ENCODE measurements at regions not wholly inside any gene's neighbourhood (a gene's known extent, or its start where the extent isn't known, plus 50 kb on each side); places are given as distances from the start of the nearest gene placed in this dataset.

GRCh38 chr7:81399471-81399870 lies 370.4 kb downstream of the HGF start:
- DNase-seq (ENCODE audit: low read depth in 1 of 2, low spot score in 2 of 2): no peak
- H3K14ac ChIP-seq (ENCODE audit: insufficient read length): no peak overlapping the region
- TF ChIP-seq PHF8 (conservative IDR thresholded peaks at IDR 0.05; ENCODE audit: low read depth, low read length): no peak
- no peak for TF ChIP-seq CEBPB (IDR thresholded peaks at IDR 0.05; ENCODE audit: low read depth, low read length)
- TF ChIP-seq GTF2F1 (IDR thresholded peaks at IDR 0.05; ENCODE audit: borderline replicate concordance, low read depth, low read length): no peak
- TF ChIP-seq EZH2 (IDR thresholded peaks at IDR 0.05; ENCODE audit: low read depth, low read length, severe bottlenecking): no peak
- TF ChIP-seq CBX5 (IDR thresholded peaks at IDR 0.05; ENCODE audit: low read depth, low read length): no peak
- no peak for TF ChIP-seq RFX5 (IDR thresholded peaks at IDR 0.05; ENCODE audit: borderline replicate concordance, low read depth, low read length)

More at GRCh38 chr7:81399471-81399870, 370.4 kb downstream of the HGF start:
- H3K27me3 ChIP-seq (replicated peaks in 1 of 4; ENCODE audit: control insufficient read depth in 3 of 4, extremely low read depth in 1 of 4, insufficient read depth in 3 of 4, low read length in 3 of 4): no peaks in the 10 kb centered on the region
- H3K4me2 ChIP-seq (ENCODE audit: insufficient read depth in 1 of 2, low read depth in 2 of 2, low read length in 2 of 2): no peak overlapping the region
- no peak overlapping the region for H2AK5ac ChIP-seq (ENCODE audit: low read depth, low read length)
- H2AFZ ChIP-seq (ENCODE audit: low read length): no peak overlapping the region
- H4K91ac ChIP-seq (replicated peaks; ENCODE audit: insufficient read length, low read length): no peak overlapping the region
- no peak overlapping the region for H3K9ac ChIP-seq (replicated peaks in 1 of 4; ENCODE audit: extremely low read depth in 1 of 4, low read depth in 3 of 4, low read length in 3 of 4)
- no peak overlapping the region for H2BK12ac ChIP-seq (ENCODE audit: low read depth, low read length)
- H2BK15ac ChIP-seq (ENCODE audit: low read length): no peak overlapping the region
- H3K18ac ChIP-seq (ENCODE audit: extremely low read depth, low read length): no peak overlapping the region
- H3K36me3 ChIP-seq (ENCODE audit: control insufficient read depth in 2 of 4, insufficient read depth in 4 of 4, low read length in 3 of 4): no peaks in the 10 kb centered on the region; a peak in 1 of 8 replicates
- H3K27ac ChIP-seq (ENCODE audit: low read depth, low read length): no peak overlapping the region
- 91% methylated on average over 3 of the region's 3 CpGs; no CpG with 5 or more reads in 1 of the 2 experiments for WGBS, 2 experiments (ENCODE audit: extremely low coverage in 1 of 2, insufficient coverage in 1 of 2, insufficient read length in 1 of 2, insufficient replicate concordance in 2 of 2, low coverage in 1 of 2, low lambda C conversion rate in 2 of 2, missing lambda C conversion rate in 1 of 2)
- no peak overlapping the region for H2BK20ac ChIP-seq (ENCODE audit: low read length)
- FAIRE-seq: no peak
- H3K79me2 ChIP-seq (ENCODE audit: control insufficient read depth in 1 of 2, insufficient read depth in 2 of 2, low read length in 2 of 2): no peaks in the 10 kb centered on the region
- no peak overlapping the region for H4K5ac ChIP-seq (ENCODE audit: insufficient read length, low read depth, low read length)
- POLR2A ChIA-PET (ENCODE audit: partially characterized antibody): no interaction called here
- CTCF ChIA-PET (ENCODE audit: partially characterized antibody): interaction anchor here (2.5 kb wide), 1 partner anchor 70 kb away, joined by 7 read pairs; no protein-coding TSS in a partner anchor
- H3K23ac ChIP-seq (ENCODE audit: insufficient read length): no peak overlapping the region
- H4K20me1 ChIP-seq (replicated peaks in 1 of 2; ENCODE audit: control insufficient read depth in 1 of 2, insufficient read depth in 2 of 2, low read length in 2 of 2): no peaks in the 10 kb centered on the region
- H4K8ac ChIP-seq (ENCODE audit: extremely low read depth, insufficient read depth, low read length): no peak overlapping the region
- H3K23me2 ChIP-seq (ENCODE audit: low read depth, low read length): no peaks in the 10 kb centered on the region
- H3K9me3 ChIP-seq (ENCODE audit: insufficient read depth in 2 of 2, low read depth in 1 of 2, low read length in 1 of 2): peaks cover 9% of the 10 kb centered on the region in 2 experiments
- no peak overlapping the region for H2BK5ac ChIP-seq (ENCODE audit: low read depth, low read length)
- no peaks in the 10 kb centered on the region for H3K79me1 ChIP-seq (ENCODE audit: low read depth, low read length)
- no peak overlapping the region for H2BK120ac ChIP-seq (replicated peaks; ENCODE audit: low read depth, low read length)
- H3K4me1 ChIP-seq (replicated peaks in 1 of 4; ENCODE audit: control insufficient read depth in 3 of 4, insufficient read depth in 4 of 4, low read length in 3 of 4): no peaks in the 10 kb centered on the region
- H3K56ac ChIP-seq (replicated peaks; ENCODE audit: insufficient read length, low read depth, low read length): no peak overlapping the region
- H3K4ac ChIP-seq (replicated peaks; ENCODE audit: insufficient read length, low read depth, low read length): no peak overlapping the region
- no peak overlapping the region for H3K4me3 ChIP-seq (ENCODE audit: extremely low read depth in 1 of 4, insufficient read depth in 2 of 4, low read depth in 3 of 4, low read length in 4 of 4)
